ENCODE measurements at regions not wholly inside any gene's neighbourhood (a gene's known extent, or its start where the extent isn't known, plus 50 kb on each side); places are given as distances from the start of the nearest gene placed in this dataset.
"Not testable (repeated sequence)": the region's sequence is repeated elsewhere in the genome, so short reads cannot be mapped to it uniquely, and the experiment has no call there.

GRCh38 chr20:40634891-40635290, 54.1 kb downstream of the MAFB start:
- no peak for DNase-seq

- DNase-seq = no peak
Observed at GRCh38 chr20:40633123-40633850, 55.7 kb downstream of the MAFB start.

- no peak for DNase-seq
Observed at GRCh38 chr20:40632346-40632976, 56.6 kb downstream of the MAFB start.

GRCh38 chr20:40631119-40631631, 57.9 kb downstream of the MAFB start:
- no peak for DNase-seq

- DNase-seq = no peak
Observed at GRCh38 chr20:40630713-40631112, 58.3 kb downstream of the MAFB start.

GRCh38 chr20:40630099-40630498, 58.9 kb downstream of the MAFB start:
- DNase-seq = no peak

GRCh38 chr20:40628877-40629276, 60.2 kb downstream of the MAFB start:
- no peak for DNase-seq

- DNase-seq = not testable (repeated sequence)
Observed at GRCh38 chr20:40619053-40619452, 70.0 kb downstream of the MAFB start.

- DNase-seq = no peak
Observed at GRCh38 chr20:40617594-40617993, 71.4 kb downstream of the MAFB start.

- no peak for DNase-seq
Observed at GRCh38 chr20:40612837-40613236, 76.2 kb downstream of the MAFB start.

- no peak for DNase-seq
Observed at GRCh38 chr20:40612247-40612646, 76.8 kb downstream of the MAFB start.

- no peak for DNase-seq
Observed at GRCh38 chr20:40610730-40611129, 78.3 kb downstream of the MAFB start.

- no peak for DNase-seq
Observed at GRCh38 chr20:40607927-40608326, 81.1 kb downstream of the MAFB start.

GRCh38 chr20:40606660-40607059, 82.4 kb downstream of the MAFB start:
- no peak for DNase-seq

GRCh38 chr20:40606237-40606636, 82.8 kb downstream of the MAFB start:
- no peak for DNase-seq

- no peak for DNase-seq
Observed at GRCh38 chr20:40604416-40604815, 84.6 kb downstream of the MAFB start.

GRCh38 chr20:40603057-40603651, 85.9 kb downstream of the MAFB start:
- DNase-seq = no peak

- no peak for DNase-seq
Observed at GRCh38 chr20:40602381-40602780, 86.7 kb downstream of the MAFB start.

GRCh38 chr20:40600441-40601219, 88.4 kb downstream of the MAFB start:
- DNase-seq = no peak

- DNase-seq = no peak
Observed at GRCh38 chr20:40599987-40600386, 89.0 kb downstream of the MAFB start.

GRCh38 chr20:40592941-40593340, 96.1 kb downstream of the MAFB start:
- no peak for DNase-seq

- DNase-seq = no peak
Observed at GRCh38 chr20:40591536-40591935, 97.5 kb downstream of the MAFB start.

- DNase-seq = no peak
Observed at GRCh38 chr20:40591119-40591518, 97.9 kb downstream of the MAFB start.

All from CD4-positive, alpha-beta T cell treated with Interferon alpha-2 for 1 hour (primary cell).